ENCODE measurements at regions not wholly inside any gene's neighbourhood (a gene's known extent, or its start where the extent isn't known, plus 50 kb on each side); places are given as distances from the start of the nearest gene placed in this dataset.

GRCh38 chr4:32744211-32744610 is 2024.0 kb downstream of the PCDH7 start:
- TF ChIP-seq POLR2A (IDR thresholded peaks at IDR 0.05) = no peak
- no peak for TF ChIP-seq CTCF (IDR thresholded peaks at IDR 0.05 in 4 of 5, conservative IDR thresholded peaks at IDR 0.05 in 1 of 5)
